Neural progenitor cell (in vitro differentiated cells): ENCODE measurements at regions not wholly inside any gene's neighbourhood (a gene's known extent, or its start where the extent isn't known, plus 50 kb on each side); places are given as distances from the start of the nearest gene placed in this dataset.

ENCODE experiments used
- DNase-seq: peaks from one replicate; pipeline ENCODE4 v3.0.0-alpha.2; 2016; ENCODE audit warnings: low spot score
- H2AFZ ChIP-seq: fragments of 200-600 bp; sonication (generic); replicated peaks from 2 replicates; pipeline ENCODE4 v1.6.1; 2016; ENCODE audit warnings: antibody characterized with exemption
- H3F3A ChIP-seq: fragments of 200-600 bp; sonication (generic); 2 replicates; pipeline ENCODE4 v1.6.1; 2016; ENCODE audit warnings: antibody characterized with exemption, low read depth
- H3K27ac ChIP-seq: fragments of 200-600 bp; sonication (generic); 2 replicates; pipeline ENCODE4 v1.5.1; 2016; ENCODE audit warnings: mild to moderate bottlenecking
- H3K27me3 ChIP-seq: fragments of 200-600 bp; sonication (generic); 2 replicates; pipeline ENCODE4 v1.6.1; 2016; ENCODE audit warnings: mild to moderate bottlenecking, moderate library complexity
- H3K36me3 ChIP-seq: fragments of 200-600 bp; sonication (generic); 2 replicates; pipeline ENCODE4 v1.5.1; 2016
- H3K4me1 ChIP-seq: fragments of 200-600 bp; sonication (generic); 2 replicates; pipeline ENCODE4 v1.6.1; 2016; ENCODE audit warnings: mixed run types
- H3K4me2 ChIP-seq: fragments of 200-600 bp; sonication (generic); 2 replicates; pipeline ENCODE4 v1.6.1; 2016
- H3K4me3 ChIP-seq: fragments of 200-600 bp; sonication (generic); 2 replicates; pipeline ENCODE4 v1.5.1; 2016
- H3K79me2 ChIP-seq: fragments of 200-600 bp; sonication (generic); 2 replicates; pipeline ENCODE4 v1.6.1; 2016; ENCODE audit warnings: low read depth
- H3K9ac ChIP-seq: fragments of 200-600 bp; sonication (generic); 2 replicates; pipeline ENCODE4 v1.6.1; 2016
- H3K9me3 ChIP-seq: fragments of 200-600 bp; sonication (generic); 2 replicates; pipeline ENCODE4 v1.5.1; 2016; ENCODE audit warnings: low read depth
- H4K20me1 ChIP-seq: fragments of 200-600 bp; sonication (generic); 2 replicates; pipeline ENCODE4 v1.6.1; 2016; ENCODE audit warnings: low read depth
- H3K27ac Mint-ChIP-seq: 3 replicates; pipeline ENCODE4 v1.8.0; 2021; ENCODE audit warnings: mixed read lengths
- H3K27me3 Mint-ChIP-seq: 2 replicates; pipeline ENCODE4 v1.8.0; 2022; ENCODE audit warnings: low read depth, mild to moderate bottlenecking, inconsistent platforms, moderate library complexity, mixed read lengths; ENCODE audit not compliant: insufficient read depth
- H3K36me3 Mint-ChIP-seq: 3 replicates; pipeline ENCODE4 v1.8.0; 2021; ENCODE audit warnings: mixed read lengths
- H3K4me1 Mint-ChIP-seq: 3 replicates; pipeline ENCODE4 v1.8.0; 2021; ENCODE audit warnings: mixed read lengths
- H3K4me3 Mint-ChIP-seq: 3 replicates; pipeline ENCODE4 v1.8.0; 2021; ENCODE audit warnings: mild to moderate bottlenecking, moderate library complexity, mixed read lengths
- H3K9me3 Mint-ChIP-seq: 3 replicates; pipeline ENCODE4 v1.8.0; 2020; ENCODE audit warnings: mixed read lengths
- EZH2 ChIP-seq: fragments of 200-600 bp; sonication (generic); IDR thresholded peaks from 2 replicates; pipeline ENCODE4 v1.6.1; 2017; ENCODE audit warnings: antibody characterized with exemption, mild to moderate bottlenecking, moderate library complexity
- EZH2phosphoT487 ChIP-seq: fragments of 200-600 bp; sonication (generic); IDR thresholded peaks from 2 replicates; pipeline ENCODE4 v1.6.1; 2017; ENCODE audit warnings: antibody characterized with exemption
- TF ChIP-seq, protein P1 (sequence below): fragments of 200-600 bp; sonication (generic); IDR thresholded peaks from 2 replicates; pipeline ENCODE4 v1.5.1; 2017; ENCODE audit warnings: antibody characterized with exemption, mild to moderate bottlenecking

DNA sequence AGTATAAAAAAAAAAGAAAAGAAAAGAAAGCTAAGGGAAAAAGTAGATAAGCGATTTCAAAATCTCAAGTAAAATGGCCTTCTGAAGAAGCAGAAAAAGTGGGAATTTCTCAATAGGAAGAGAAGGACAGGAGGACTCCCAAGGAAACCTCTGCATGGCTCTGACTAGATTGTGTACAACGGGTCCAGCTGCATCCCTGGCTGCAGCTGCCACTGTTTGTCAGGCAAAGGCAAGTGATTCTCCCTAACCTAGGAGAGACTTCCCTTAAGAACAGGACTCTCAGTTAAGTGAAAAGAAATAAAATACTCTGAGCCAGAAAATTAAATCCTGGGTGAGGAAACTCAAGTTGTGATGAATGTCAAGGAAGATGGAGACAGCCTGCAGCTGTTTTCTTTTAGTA lies 298.6 kb upstream of the KIAA1217 start:
- H3K9me3 ChIP-seq = no peaks in the 10 kb centered on the region
- H2AFZ ChIP-seq = no peak overlapping the region
- H4K20me1 ChIP-seq = no peaks in the 10 kb centered on the region
- H3K79me2 ChIP-seq = no peaks in the 10 kb centered on the region
- no peak overlapping the region for H3K27ac ChIP-seq
- Mint-ChIP-seq H3K4me1 (peaks cover 9% of the 10 kb centered on the region), H3K4me3 (no peak overlapping the region), H3K27me3 (no peaks in the 10 kb centered on the region), H3K9me3 (peaks cover 2% of the 10 kb centered on the region), H3K36me3 (no peaks in the 10 kb centered on the region), H3K27ac (no peak overlapping the region)
- H3K4me2 ChIP-seq = no peak overlapping the region
- H3K4me1 ChIP-seq = peaks cover 5% of the 10 kb centered on the region
- DNase-seq = no peak
- no peaks in the 10 kb centered on the region for H3K36me3 ChIP-seq
- no peak overlapping the region for H3K4me3 ChIP-seq
- H3K27me3 ChIP-seq = no peaks in the 10 kb centered on the region
- no peak overlapping the region for H3K9ac ChIP-seq
- TF ChIP-seq EZH2phosphoT487 (no peak), EZH2 (no peak)
- TF ChIP-seq, protein P1, sequence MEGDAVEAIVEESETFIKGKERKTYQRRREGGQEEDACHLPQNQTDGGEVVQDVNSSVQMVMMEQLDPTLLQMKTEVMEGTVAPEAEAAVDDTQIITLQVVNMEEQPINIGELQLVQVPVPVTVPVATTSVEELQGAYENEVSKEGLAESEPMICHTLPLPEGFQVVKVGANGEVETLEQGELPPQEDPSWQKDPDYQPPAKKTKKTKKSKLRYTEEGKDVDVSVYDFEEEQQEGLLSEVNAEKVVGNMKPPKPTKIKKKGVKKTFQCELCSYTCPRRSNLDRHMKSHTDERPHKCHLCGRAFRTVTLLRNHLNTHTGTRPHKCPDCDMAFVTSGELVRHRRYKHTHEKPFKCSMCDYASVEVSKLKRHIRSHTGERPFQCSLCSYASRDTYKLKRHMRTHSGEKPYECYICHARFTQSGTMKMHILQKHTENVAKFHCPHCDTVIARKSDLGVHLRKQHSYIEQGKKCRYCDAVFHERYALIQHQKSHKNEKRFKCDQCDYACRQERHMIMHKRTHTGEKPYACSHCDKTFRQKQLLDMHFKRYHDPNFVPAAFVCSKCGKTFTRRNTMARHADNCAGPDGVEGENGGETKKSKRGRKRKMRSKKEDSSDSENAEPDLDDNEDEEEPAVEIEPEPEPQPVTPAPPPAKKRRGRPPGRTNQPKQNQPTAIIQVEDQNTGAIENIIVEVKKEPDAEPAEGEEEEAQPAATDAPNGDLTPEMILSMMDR = no peak
- no peaks in the 10 kb centered on the region for H3F3A ChIP-seq

DNA sequence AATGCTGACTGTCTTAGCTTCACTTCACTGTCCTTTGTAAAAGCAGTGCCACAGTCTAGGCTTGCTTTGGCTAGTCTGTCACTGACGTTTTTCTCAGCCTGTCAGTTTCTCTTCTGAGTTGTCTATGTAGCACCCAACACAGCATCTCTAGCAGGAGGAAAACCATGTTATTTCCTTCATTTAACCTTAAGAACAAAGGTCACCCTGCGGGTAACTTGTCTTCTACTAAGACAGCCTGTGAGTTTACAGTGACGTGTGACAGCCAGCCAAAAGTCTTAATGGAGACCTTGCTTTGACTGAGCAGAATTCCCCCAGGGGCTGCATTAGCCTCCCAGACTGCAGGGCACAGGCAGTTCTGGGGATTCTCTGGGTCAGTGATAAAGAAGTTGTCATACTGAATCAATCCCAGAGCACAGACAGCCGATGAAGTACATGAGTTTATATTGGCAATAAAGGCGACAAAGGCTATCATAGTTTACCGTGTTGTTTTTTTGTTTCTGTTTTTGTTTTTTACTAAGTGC lies 296.0 kb upstream of the KIAA1217 start:
- Histone ChIP-seq H3K9ac (no peak overlapping the region), H3K4me1 (peaks cover 5% of the 10 kb centered on the region), H3K79me2 (no peaks in the 10 kb centered on the region), H3K27ac (no peak overlapping the region), H3K4me3 (no peak overlapping the region), H2AFZ (no peak overlapping the region), H3K4me2 (no peak overlapping the region), H3F3A (no peaks in the 10 kb centered on the region), H3K27me3 (no peaks in the 10 kb centered on the region), H3K36me3 (no peaks in the 10 kb centered on the region), H4K20me1 (no peaks in the 10 kb centered on the region), H3K9me3 (no peaks in the 10 kb centered on the region)
- Mint-ChIP-seq H3K4me3 (no peak overlapping the region), H3K27ac (no peak overlapping the region), H3K36me3 (no peaks in the 10 kb centered on the region), H3K4me1 (peaks cover 9% of the 10 kb centered on the region), H3K9me3 (peaks cover under 1% of the 10 kb centered on the region), H3K27me3 (no peaks in the 10 kb centered on the region)
- peak; percentile 8 for DNase-seq
- TF ChIP-seq EZH2 (no peak), EZH2phosphoT487 (no peak)
- TF ChIP-seq, protein P1 = no peak

DNA sequence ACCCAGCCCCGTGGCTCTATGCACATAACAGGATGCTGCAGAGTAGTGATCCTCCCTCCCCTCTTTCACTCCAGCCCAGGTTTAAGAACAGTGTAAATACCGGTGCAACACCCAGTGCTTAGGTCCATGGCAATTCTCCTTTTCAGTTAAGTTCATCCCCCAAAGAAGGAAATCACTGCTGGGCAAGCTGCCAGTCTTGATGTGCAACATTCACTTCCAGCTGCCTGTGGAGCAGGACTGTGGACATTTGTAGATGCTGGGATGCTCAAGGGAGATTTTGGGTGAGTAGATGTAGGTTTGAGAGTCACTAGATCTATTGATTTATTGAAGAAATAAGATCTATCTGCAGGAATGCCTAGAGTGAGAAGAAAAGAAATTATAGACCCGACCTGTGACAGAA lies 294.3 kb upstream of the KIAA1217 start:
- no peak overlapping the region for H3K27ac ChIP-seq
- H3K4me2 ChIP-seq = no peak overlapping the region
- H3F3A ChIP-seq = no peaks in the 10 kb centered on the region
- no peaks in the 10 kb centered on the region for H3K27me3 Mint-ChIP-seq
- H3K9me3 Mint-ChIP-seq = no peaks in the 10 kb centered on the region
- H3K27ac Mint-ChIP-seq = no peak overlapping the region
- H3K36me3 ChIP-seq = no peaks in the 10 kb centered on the region
- no peaks in the 10 kb centered on the region for H3K79me2 ChIP-seq
- no peaks in the 10 kb centered on the region for H3K27me3 ChIP-seq
- H4K20me1 ChIP-seq = no peaks in the 10 kb centered on the region
- H3K4me3 Mint-ChIP-seq = no peak overlapping the region
- no peak for TF ChIP-seq EZH2
- DNase-seq = no peak
- no peak overlapping the region for H2AFZ ChIP-seq
- peaks cover 5% of the 10 kb centered on the region for H3K4me1 ChIP-seq
- H3K9ac ChIP-seq = no peak overlapping the region
- no peaks in the 10 kb centered on the region for H3K36me3 Mint-ChIP-seq
- H3K9me3 ChIP-seq = no peaks in the 10 kb centered on the region
- H3K4me3 ChIP-seq = no peak overlapping the region
- H3K4me1 Mint-ChIP-seq = peaks cover 13% of the 10 kb centered on the region

DNA sequence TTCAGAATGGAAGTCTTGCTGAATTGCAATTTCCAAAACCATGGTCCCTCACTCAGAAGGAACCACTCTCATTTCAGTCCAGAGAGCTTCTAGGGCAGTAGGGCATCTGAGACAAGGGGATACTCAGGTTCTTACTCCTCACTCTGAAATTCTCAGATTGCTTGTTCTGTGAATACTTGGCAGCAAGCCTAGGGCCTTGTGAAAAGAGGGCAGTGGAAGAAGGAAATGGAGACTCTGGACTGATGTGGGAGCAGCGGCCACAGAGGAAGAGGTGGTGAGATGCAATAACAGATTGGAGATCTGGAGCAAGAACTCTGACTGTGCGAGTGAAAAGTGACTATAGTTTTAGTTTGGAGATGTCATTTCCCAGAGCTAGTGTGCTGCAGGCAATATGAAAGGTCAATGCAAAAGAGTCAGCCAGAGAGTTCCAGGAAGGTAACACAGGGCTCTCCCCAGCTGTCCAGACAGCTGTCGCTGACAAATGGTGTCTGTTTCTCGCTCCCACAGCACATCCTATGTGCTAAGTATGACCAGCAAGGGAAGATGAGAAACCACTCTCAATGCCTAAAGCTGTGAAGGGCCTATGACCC lies 291.6 kb upstream of the KIAA1217 start:
- no peak for DNase-seq
- Histone ChIP-seq H3K4me1 (peaks cover 5% of the 10 kb centered on the region), H3K27me3 (no peaks in the 10 kb centered on the region), H3K27ac (no peak overlapping the region), H3K79me2 (no peaks in the 10 kb centered on the region), H4K20me1 (no peaks in the 10 kb centered on the region), H3F3A (no peaks in the 10 kb centered on the region), H3K36me3 (no peaks in the 10 kb centered on the region), H2AFZ (no peak overlapping the region), H3K4me2 (no peak overlapping the region), H3K9ac (no peak overlapping the region), H3K4me3 (no peak overlapping the region), H3K9me3 (no peaks in the 10 kb centered on the region)
- no peak for TF ChIP-seq EZH2phosphoT487
- Mint-ChIP-seq H3K36me3 (no peaks in the 10 kb centered on the region), H3K27me3 (no peaks in the 10 kb centered on the region), H3K4me3 (no peak overlapping the region), H3K4me1 (peaks cover 13% of the 10 kb centered on the region), H3K9me3 (peaks cover 2% of the 10 kb centered on the region), H3K27ac (no peak overlapping the region)
